HepG2 (cell line): ENCODE measurements at regions not wholly inside any gene's neighbourhood (a gene's known extent, or its start where the extent isn't known, plus 50 kb on each side); places are given as distances from the start of the nearest gene placed in this dataset.

ENCODE experiments used
- ATAC-seq: fragments of 200-7000 bp; cut with Tn5 transposase; 3 replicates; pipeline ENCODE4 v1.9.1; 2020; ENCODE audit warnings: mild to moderate bottlenecking, moderate library complexity
- BruUV-seq: library from RNA; stranded (reverse); fragments of 400-500 nt; replicated peaks from 2 replicates; lab custom pipeline; 2021; lab: Mats Ljungman, UMichigan
- CTCF ChIA-PET: fragments of 300-600 bp; formaldehyde crosslinking; extraction: SDS; loops from one replicate; lab custom pipeline; 2021; ENCODE audit warnings: low total read pairs, inconsistent platforms, low intra/inter-chr PET ratio; lab: Yijun Ruan, JAX
- POLR2A ChIA-PET: fragments of 350-600 bp; sonication (Branson Sonifier 250); formaldehyde crosslinking; loops from one replicate; lab custom pipeline; 2020; ENCODE audit warnings: antibody characterized with exemption, inconsistent platforms; lab: Yijun Ruan, JAX
- DNase-seq: peaks from one replicate; pipeline ENCODE4 v3.0.0-alpha.2; 2015; ENCODE audit warnings: low spot score
- FAIRE-seq: peaks from 3 replicates; lab custom pipeline; 2011; peaks lifted over from hg19 to GRCh38; lab: Jason Lieb, UNC
- H2AFZ ChIP-seq: one replicate; pipeline ENCODE4 v1.6.1; 2011; ENCODE audit warnings: low read length, inconsistent platforms
- H3K27ac ChIP-seq: fragments of 300-600 bp; 3 replicates; pipeline ENCODE4 v1.8.0; 2011; ENCODE audit warnings: mixed run types, mild to moderate bottlenecking, mixed read lengths, low read length, inconsistent platforms; ENCODE audit not compliant: insufficient read depth; ENCODE audit errors: extremely low read length
- H3K27me3 ChIP-seq, 2 experiments: fragments of 200-600 bp in 1 of 2; 2 replicates in 1 of 2; 3 replicates in 1 of 2; pipeline versions ENCODE4 v1.6.0 to v1.8.0; 2011; ENCODE audit warnings: low read length in 2 of 2, mild to moderate bottlenecking in 2 of 2, moderate library complexity in 2 of 2, inconsistent platforms in 1 of 2; ENCODE audit not compliant: insufficient read depth in 2 of 2, control insufficient read depth in 1 of 2
- H3K36me3 ChIP-seq, 2 experiments: fragments of 200-600 bp in 1 of 2; replicated peaks in 1 of 2; 2 replicates in 1 of 2; 3 replicates in 1 of 2; pipeline versions ENCODE4 v1.5.1 to v1.8.0; 2011; ENCODE audit warnings: low read length in 2 of 2, inconsistent platforms in 1 of 2; ENCODE audit not compliant: insufficient read depth in 2 of 2, control insufficient read depth in 1 of 2
- H3K4me1 ChIP-seq: 2 replicates; pipeline ENCODE4 v1.5.1; 2012; ENCODE audit warnings: low read length, inconsistent platforms; ENCODE audit not compliant: insufficient read depth
- H3K4me2 ChIP-seq: 2 replicates; pipeline ENCODE4 v1.6.0; 2011; ENCODE audit warnings: low read depth, low read length, inconsistent platforms
- H3K4me3 ChIP-seq, 3 experiments: fragments of 200-600 bp in 1 of 3; sonication (generic), shearing (Covaris generic) in 1 of 3; replicated peaks in 1 of 3; 2 replicates each; pipeline ENCODE4 v1.5.1; 2011 to 2016; ENCODE audit warnings: low read length in 3 of 3, inconsistent platforms in 2 of 3, low read depth in 2 of 3, mild to moderate bottlenecking in 2 of 3, control low read depth in 1 of 3, mixed read lengths in 1 of 3; ENCODE audit not compliant: insufficient read depth in 1 of 3
- H3K79me2 ChIP-seq: one replicate; pipeline ENCODE4 v1.6.1; 2011; ENCODE audit warnings: low read length, inconsistent platforms; ENCODE audit not compliant: insufficient read depth
- H3K9ac ChIP-seq: 2 replicates; pipeline ENCODE4 v1.6.0; 2011; ENCODE audit warnings: mild to moderate bottlenecking, low read depth, low read length, inconsistent platforms; ENCODE audit not compliant: insufficient read depth
- H3K9me3 ChIP-seq: 2 replicates; pipeline ENCODE4 v1.5.1; 2012; ENCODE audit warnings: mild to moderate bottlenecking, low read length
- H4K20me1 ChIP-seq: 2 replicates; pipeline ENCODE4 v1.6.0; 2011; ENCODE audit warnings: inconsistent platforms, mild to moderate bottlenecking, low read length, moderate library complexity; ENCODE audit not compliant: insufficient read depth
- CAMTA2 ChIP-seq: sonication (generic); formaldehyde crosslinking; IDR thresholded peaks from 2 replicates; pipeline ENCODE4 v1.4.0; 2020; ENCODE audit warnings: mild to moderate bottlenecking, missing genetic modification reagents, borderline replicate concordance
- CHD2 ChIP-seq: IDR thresholded peaks from 2 replicates; pipeline ENCODE4 v1.6.1; 2011; ENCODE audit warnings: low read depth, low read length, improper control_type of control experiment
- FLYWCH1 ChIP-seq: sonication (generic); formaldehyde crosslinking; IDR thresholded peaks from 2 replicates; pipeline ENCODE4 v1.8.1; 2023; ENCODE audit warnings: mild to moderate bottlenecking, missing genetic modification reagents
- FOXM1 ChIP-seq: sonication (generic); formaldehyde crosslinking; IDR thresholded peaks from 2 replicates; pipeline ENCODE4 v1.5.0; 2020; ENCODE audit warnings: missing genetic modification reagents
- HDAC1 ChIP-seq: sonication (generic); formaldehyde crosslinking; IDR thresholded peaks from 2 replicates; pipeline ENCODE4 v1.5.1; 2020; ENCODE audit warnings: mild to moderate bottlenecking, missing genetic modification reagents
- HNRNPH1 ChIP-seq: fragments of 200-400 bp; formaldehyde crosslinking; optimal IDR thresholded peaks from 2 replicates; pipeline ENCODE3; 2017; ENCODE audit warnings: mild to moderate bottlenecking, low read depth, low read length
- NCOA1 ChIP-seq: sonication (generic); formaldehyde crosslinking; IDR thresholded peaks from 2 replicates; pipeline ENCODE4 v1.9.0; 2021; ENCODE audit warnings: missing genetic modification reagents
- SRSF9 ChIP-seq: fragments of 200-400 bp; formaldehyde crosslinking; IDR thresholded peaks from 2 replicates; pipeline ENCODE4 v1.6.1; 2018; ENCODE audit warnings: borderline replicate concordance, mild to moderate bottlenecking, low read depth, low read length; ENCODE audit not compliant: insufficient read depth, poor library complexity, severe bottlenecking
- UBTF ChIP-seq: sonication (generic); formaldehyde crosslinking; IDR thresholded peaks from 2 replicates; pipeline ENCODE4 v1.4.0; 2020; ENCODE audit warnings: mild to moderate bottlenecking, missing genetic modification reagents
- ZNF749 ChIP-seq: sonication (generic); formaldehyde crosslinking; IDR thresholded peaks from 2 replicates; pipeline ENCODE4 v1.8.0; 2022; ENCODE audit warnings: mild to moderate bottlenecking, missing genetic modification reagents, moderate library complexity, borderline replicate concordance
- ZNF775 ChIP-seq: sonication (generic); formaldehyde crosslinking; IDR thresholded peaks from 2 replicates; pipeline ENCODE4 v1.4.0; 2020; ENCODE audit warnings: missing genetic modification reagents, mild to moderate bottlenecking, moderate library complexity, borderline replicate concordance
- ZNF816 ChIP-seq: sonication (generic); formaldehyde crosslinking; IDR thresholded peaks from 2 replicates; pipeline ENCODE4 v1.8.0; 2022; ENCODE audit warnings: missing genetic modification reagents, mild to moderate bottlenecking, borderline replicate concordance
- in situ Hi-C: cut with HindIII; loops from 2 replicates; pipeline ENCODE4 v1.10.0; 2017; ENCODE audit warnings: low pct_unique_long_range_greater_than_20kb; ENCODE audit not compliant: extremely low pct_ligation_motif_present
- intact Hi-C: fragments of 100-400 bp; cut with micrococcal nuclease; formaldehyde crosslinking; loops from one replicate; pipeline ENCODE4 v1.10.0; 2022; ENCODE audit not compliant: unreplicated experiment
- TF ChIP-seq, protein P1 (sequence below): IDR thresholded peaks from 2 replicates; pipeline ENCODE4 v1.6.1; 2018; ENCODE audit warnings: missing genetic modification reagents
- TF ChIP-seq, protein P2 (sequence below): sonication (generic); formaldehyde crosslinking; IDR thresholded peaks from 2 replicates; pipeline ENCODE4 v1.4.0; 2020; ENCODE audit warnings: low read depth, missing genetic modification reagents

GRCh38 chr4:114509340-114509739 lies 89.3 kb upstream of the UGT8 start:
- no peaks in the 10 kb centered on the region for H4K20me1 ChIP-seq
- no peaks in the 10 kb centered on the region for H3K4me1 ChIP-seq
- no peak for FAIRE-seq
- in situ Hi-C loops (no loop called here), intact Hi-C loops (no loop called here)
- H2AFZ ChIP-seq = no peak overlapping the region
- H3K79me2 ChIP-seq = no peaks in the 10 kb centered on the region
- ATAC-seq = no peak
- peak; percentile 1 for DNase-seq
- H3K27ac ChIP-seq = no peak overlapping the region
- TF ChIP-seq, protein P1, sequence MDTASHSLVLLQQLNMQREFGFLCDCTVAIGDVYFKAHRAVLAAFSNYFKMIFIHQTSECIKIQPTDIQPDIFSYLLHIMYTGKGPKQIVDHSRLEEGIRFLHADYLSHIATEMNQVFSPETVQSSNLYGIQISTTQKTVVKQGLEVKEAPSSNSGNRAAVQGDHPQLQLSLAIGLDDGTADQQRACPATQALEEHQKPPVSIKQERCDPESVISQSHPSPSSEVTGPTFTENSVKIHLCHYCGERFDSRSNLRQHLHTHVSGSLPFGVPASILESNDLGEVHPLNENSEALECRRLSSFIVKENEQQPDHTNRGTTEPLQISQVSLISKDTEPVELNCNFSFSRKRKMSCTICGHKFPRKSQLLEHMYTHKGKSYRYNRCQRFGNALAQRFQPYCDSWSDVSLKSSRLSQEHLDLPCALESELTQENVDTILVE (CRISPR knock-in tag) = no peak
- TF ChIP-seq SRSF9 = no peak
- TF ChIP-seq, protein P2, sequence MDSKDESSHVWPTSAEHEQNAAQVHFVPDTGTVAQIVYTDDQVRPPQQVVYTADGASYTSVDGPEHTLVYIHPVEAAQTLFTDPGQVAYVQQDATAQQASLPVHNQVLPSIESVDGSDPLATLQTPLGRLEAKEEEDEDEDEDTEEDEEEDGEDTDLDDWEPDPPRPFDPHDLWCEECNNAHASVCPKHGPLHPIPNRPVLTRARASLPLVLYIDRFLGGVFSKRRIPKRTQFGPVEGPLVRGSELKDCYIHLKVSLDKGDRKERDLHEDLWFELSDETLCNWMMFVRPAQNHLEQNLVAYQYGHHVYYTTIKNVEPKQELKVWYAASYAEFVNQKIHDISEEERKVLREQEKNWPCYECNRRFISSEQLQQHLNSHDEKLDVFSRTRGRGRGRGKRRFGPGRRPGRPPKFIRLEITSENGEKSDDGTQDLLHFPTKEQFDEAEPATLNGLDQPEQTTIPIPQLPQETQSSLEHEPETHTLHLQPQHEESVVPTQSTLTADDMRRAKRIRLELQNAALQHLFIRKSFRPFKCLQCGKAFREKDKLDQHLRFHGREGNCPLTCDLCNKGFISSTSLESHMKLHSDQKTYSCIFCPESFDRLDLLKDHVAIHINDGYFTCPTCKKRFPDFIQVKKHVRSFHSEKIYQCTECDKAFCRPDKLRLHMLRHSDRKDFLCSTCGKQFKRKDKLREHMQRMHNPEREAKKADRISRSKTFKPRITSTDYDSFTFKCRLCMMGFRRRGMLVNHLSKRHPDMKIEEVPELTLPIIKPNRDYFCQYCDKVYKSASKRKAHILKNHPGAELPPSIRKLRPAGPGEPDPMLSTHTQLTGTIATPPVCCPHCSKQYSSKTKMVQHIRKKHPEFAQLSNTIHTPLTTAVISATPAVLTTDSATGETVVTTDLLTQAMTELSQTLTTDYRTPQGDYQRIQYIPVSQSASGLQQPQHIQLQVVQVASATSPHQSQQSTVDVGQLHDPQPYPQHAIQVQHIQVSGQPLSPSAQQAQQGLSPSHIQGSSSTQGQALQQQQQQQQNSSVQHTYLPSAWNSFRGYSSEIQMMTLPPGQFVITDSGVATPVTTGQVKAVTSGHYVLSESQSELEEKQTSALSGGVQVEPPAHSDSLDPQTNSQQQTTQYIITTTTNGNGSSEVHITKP (CRISPR knock-in tag) = no peak
- TF ChIP-seq UBTF (CRISPR knock-in tag) = no peak
- TF ChIP-seq ZNF749 = no peak
- TF ChIP-seq ZNF775 (CRISPR knock-in tag) = no peak
- no peak for TF ChIP-seq NCOA1 (CRISPR knock-in tag)
- no peak for TF ChIP-seq CHD2
- TF ChIP-seq FLYWCH1 (CRISPR knock-in tag) = no peak
- TF ChIP-seq ZNF816 (CRISPR knock-in tag) = no peak
- no peak for TF ChIP-seq HNRNPH1
- TF ChIP-seq HDAC1 (CRISPR knock-in tag) = no peak
- no peak for TF ChIP-seq FOXM1 (CRISPR knock-in tag)
- no peak for TF ChIP-seq CAMTA2
- CTCF ChIA-PET = no interaction called here
- no peaks in the 10 kb centered on the region for H3K36me3 ChIP-seq
- H3K9ac ChIP-seq = no peak overlapping the region
- POLR2A ChIA-PET = no interaction called here
- no peaks in the 10 kb centered on the region for H3K27me3 ChIP-seq
- no peaks in the 10 kb centered on the region for H3K9me3 ChIP-seq
- no peak overlapping the region for H3K4me2 ChIP-seq
- no TSS peak for BruUV-seq
- no peak overlapping the region for H3K4me3 ChIP-seq
